Peyer's patch (tissue), 4 donors: ENCODE measurements at regions not wholly inside any gene's neighbourhood (a gene's known extent, or its start where the extent isn't known, plus 50 kb on each side); places are given as distances from the start of the nearest gene placed in this dataset.

Experiments
- CTCF ChIP-seq, 6 experiments: fragments of 450-650 bp in 4 of 6; fragments of 200-600 bp in 2 of 6; sonication (generic) in 1 of 6; IDR thresholded peaks; one replicate each; pipeline ENCODE4 v1.5.1; 2017 to 2019; ENCODE audit warnings: antibody characterized with exemption in 6 of 6, mild to moderate bottlenecking in 3 of 6, moderate library complexity in 1 of 6
- POLR2A ChIP-seq, 2 donors: fragments of 450-650 bp; IDR thresholded peaks; one replicate each; pipeline ENCODE4 v1.5.1; 2017; ENCODE audit warnings: antibody characterized with exemption in 2 of 2, mild to moderate bottlenecking in 2 of 2, moderate library complexity in 2 of 2

GRCh38 chr12:42003031-42003430 is 141.6 kb downstream of the GXYLT1 start:
- TF ChIP-seq POLR2A (IDR thresholded peaks at IDR 0.05): no peak
- TF ChIP-seq CTCF (IDR thresholded peaks at IDR 0.05): no peak
